ENCODE measurements at regions not wholly inside any gene's neighbourhood (a gene's known extent, or its start where the extent isn't known, plus 50 kb on each side); places are given as distances from the start of the nearest gene placed in this dataset.
"Not testable (repeated sequence)": the region's sequence is repeated elsewhere in the genome, so short reads cannot be mapped to it uniquely, and the experiment has no call there.

GRCh38 chr11:28965819-28966218 lies 857.6 kb downstream of the METTL15 start:
- no peak for DNase-seq

DNA sequence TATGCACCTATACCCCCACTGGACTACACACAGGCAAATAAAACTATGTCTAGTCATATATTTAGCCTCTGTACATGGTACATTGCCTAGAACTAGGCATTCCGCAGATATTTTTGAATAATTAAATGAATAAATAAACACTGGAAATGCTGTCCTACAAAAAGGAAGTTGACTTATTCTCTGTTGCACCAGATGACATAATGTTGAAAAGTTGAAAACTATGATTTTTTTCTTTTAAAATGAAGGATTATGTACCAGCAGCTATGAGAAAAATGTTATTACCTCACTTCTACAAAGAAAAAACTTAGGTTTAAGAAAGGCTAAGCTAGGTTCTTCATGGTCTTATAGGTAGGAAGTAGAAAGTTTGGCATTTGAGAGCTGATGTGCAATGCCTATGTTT lies 856.6 kb downstream of the METTL15 start:
- DNase-seq = no peak

DNA sequence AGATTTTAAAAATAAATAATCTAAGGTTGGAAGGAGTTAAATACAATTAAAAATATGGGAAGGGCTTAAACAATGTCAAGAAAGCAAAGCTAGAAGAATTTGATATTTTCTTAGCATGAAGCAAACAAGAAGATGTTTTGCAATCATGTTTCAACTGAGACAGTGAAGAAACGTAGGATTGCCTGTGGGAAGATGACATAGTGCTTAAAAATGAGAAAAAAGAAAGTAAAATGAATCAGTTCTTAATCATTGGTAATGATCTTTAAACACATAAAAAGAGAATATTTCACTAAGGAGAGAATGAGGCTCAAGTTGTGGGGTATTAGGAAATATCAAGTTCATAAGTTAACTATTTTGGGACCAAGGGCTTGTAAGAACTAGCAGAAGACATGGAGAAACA lies 855.0 kb downstream of the METTL15 start:
- DNase-seq = no peak

GRCh38 chr11:28962502-28962901 lies 854.3 kb downstream of the METTL15 start:
- no peak for DNase-seq

DNA sequence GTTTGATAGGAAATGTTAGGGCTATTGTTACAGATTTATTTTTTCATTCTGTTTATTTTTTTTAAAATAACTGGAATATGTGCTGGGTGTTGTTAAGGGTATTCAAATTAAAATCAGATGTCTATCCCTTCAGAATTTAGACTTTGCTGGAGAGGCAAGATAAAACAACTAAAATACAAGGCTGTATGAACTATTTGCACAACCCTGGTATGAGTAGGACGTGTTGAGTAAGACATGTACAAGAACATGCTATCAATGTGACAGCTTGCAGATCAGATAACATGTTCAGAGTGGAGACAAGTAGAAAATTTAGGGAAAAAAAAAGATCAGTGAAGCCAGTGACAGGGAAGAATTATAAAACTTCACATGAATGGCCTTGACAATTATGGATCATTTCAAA lies 853.5 kb downstream of the METTL15 start:
- DNase-seq = no peak

DNA sequence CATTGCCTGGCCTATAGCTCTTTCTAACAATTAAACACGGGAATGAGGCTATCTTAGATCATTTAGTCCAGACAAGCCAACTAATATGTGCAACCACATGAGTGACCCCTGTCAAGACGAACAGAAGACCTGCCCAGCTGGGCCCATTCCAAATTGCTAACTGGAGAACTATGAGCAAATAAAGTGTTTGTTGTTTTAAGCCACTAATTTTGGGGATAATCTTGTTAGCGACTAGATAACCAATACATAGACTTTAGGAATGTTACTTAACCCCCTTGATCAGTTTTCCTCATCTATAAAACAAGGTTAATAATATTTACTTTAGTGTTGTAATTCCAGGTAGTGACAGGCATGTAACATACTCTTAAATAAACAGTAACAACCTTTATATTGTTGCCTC lies 848.3 kb downstream of the METTL15 start:
- DNase-seq = no peak

GRCh38 chr11:28951191-28951590 lies 843.0 kb downstream of the METTL15 start:
- DNase-seq = no peak

DNA sequence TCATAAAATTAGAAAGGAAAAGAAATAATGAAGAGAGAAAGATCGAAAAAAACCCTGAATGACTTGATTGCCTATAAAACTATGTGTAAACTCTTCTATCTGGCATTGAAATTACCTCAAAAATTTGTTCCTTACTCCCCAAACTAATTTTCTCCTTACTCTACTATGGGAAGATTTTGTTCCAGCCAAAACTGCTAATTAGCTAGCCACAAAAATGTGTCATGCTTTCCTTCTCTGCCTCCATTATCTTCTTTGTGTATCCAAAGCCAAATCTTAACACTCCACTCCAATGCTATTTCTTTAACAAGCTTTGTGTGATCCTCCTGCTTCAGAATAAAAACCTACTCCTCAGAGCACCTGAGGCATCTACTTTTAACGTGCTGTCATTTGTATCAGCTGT lies 831.2 kb downstream of the METTL15 start:
- no peak for DNase-seq

GRCh38 chr11:28938091-28938490 lies 829.9 kb downstream of the METTL15 start:
- DNase-seq = no peak

GRCh38 chr11:28932940-28933339 lies 824.8 kb downstream of the METTL15 start:
- DNase-seq = no peak

DNA sequence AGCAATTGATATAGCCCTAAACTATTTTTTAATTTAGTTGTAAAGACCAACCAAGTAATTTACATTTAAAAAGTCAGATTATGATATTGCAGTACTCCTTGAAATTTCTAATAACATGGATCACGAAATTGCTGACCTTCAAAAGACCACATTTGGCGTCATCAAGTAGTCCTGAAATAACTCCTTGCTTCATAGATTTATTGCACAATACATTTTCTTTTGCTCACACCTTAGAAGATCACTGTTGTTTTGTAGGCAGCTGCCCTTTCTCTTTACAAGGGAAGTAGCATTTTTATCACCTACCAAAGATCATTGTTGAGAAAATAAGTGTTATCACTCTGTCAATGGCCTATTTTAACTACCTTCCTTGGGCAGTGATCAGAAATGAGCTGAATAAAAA lies 815.8 kb downstream of the METTL15 start:
- DNase-seq = no peak

DNA sequence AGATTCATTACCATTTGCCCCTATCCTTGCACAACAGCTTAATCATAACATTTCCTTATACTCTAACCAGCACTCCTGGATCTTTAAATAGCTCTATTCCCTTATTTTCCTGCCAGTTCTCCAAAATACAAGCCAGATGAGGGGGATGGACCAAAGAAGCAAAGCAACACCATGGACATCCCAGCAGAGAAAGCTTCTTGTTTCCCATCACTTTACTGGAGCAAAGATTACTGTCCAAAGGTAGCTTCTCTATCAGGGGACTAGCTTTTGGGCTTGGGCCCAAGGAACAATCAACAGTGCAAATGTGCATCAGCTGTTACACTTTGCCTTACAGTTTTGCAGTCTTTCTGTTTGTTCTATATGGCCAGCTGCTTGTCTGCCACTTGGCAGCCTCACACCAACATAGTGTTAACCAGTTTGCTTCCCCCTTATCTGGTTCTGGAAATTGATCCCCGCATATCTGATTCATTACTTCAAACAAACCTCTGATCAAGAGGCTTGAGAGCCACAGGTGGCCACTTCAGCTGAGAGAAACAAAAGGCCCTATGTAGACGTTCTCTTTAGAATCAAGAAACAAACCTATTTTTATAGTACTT lies 814.3 kb downstream of the METTL15 start:
- DNase-seq = no peak

DNA sequence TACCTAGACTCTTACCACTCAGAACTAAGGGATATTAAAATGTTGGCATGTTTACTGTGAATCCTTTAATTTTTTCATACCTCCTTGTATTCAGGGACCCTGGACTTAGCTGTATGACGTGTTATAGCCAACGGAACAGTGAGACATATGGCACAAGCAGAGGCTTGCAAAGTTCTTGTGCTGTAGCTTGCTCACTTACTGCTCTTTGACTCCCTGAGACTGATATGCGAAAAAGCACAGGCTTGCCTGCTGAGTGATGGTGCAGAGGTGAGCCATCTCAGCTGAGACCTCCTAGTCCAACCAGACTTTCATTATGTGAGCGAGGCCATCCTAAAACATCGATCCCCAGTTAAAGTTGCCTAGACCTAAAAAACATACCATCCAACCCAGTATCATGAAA lies 811.0 kb downstream of the METTL15 start:
- DNase-seq = no peak

GRCh38 chr11:28913883-28914282 lies 805.7 kb downstream of the METTL15 start:
- DNase-seq = no peak

DNA sequence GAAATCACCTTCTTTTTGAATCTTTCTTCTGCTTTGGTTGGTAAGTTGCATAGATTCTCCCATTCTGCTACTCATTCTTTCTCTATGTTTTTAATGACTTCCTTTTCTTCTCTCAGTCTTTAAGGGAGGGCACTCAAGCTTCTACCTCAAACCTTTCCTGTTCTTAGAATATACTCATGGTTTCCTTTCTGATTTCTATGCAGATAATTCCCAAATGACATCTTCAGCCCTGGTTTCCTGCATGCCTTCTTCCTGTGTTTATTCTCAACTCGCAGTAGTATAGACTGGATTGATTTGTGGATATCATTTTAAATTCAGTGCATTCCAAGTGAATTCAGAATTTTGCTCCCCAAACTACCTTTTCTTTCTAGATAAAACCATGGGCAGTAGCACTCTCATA lies 803.6 kb downstream of the METTL15 start:
- no peak for DNase-seq

DNA sequence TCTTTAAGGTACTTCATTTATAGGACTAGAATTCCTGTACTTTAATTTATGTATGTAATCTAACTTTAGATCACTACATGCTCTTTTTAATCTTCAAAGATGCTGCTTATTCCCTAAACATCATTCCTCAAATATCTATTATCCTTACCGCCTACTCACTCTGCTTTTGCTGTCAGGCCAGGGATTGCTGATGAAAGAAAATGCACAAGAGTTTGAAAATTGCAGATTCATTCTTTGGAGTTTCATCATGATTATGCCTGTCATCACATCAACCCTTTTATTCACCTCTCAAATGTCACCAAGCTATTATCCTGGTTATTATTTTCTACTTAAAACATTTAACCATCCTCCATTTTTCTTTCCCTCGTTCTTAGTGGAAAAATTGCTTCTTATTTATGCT lies 802.7 kb downstream of the METTL15 start:
- no peak for DNase-seq

DNA sequence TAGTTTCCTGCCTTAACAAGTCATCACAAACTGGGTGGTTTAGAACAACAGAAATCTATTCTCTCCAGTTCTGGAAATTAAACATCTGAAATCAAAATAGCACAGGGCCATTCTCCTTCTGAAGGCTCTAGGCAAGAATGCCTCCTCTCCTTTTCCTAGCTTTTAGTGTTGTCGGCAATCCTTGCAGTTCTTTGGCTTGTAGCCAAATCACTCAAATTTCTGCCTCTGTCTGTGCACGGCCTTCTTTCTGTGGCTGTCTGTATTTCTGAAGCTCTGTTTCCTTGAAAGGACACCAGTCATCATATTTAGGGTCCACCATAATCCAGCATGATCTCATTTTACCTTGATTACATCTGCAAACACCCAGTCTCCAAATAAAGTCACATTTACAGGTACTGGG lies 795.5 kb downstream of the METTL15 start:
- DNase-seq = no peak

DNA sequence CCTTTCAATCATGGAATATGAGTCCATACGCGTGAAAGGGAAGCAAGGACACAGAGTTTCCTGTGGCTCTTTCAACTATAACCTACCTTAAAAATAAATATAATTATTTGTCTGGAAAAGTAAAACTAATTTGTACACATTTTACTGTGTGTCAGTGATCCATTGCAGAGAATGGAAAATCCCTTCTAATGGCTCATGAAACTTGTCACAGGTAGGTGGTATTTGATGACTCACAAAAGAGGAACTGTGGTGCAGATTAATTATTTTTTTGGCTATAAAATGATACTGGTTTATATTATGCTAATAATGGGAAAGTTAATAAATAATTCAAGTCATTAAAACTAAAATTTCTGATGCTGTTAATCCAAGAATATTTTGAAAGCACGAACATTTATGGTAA lies 792.2 kb downstream of the METTL15 start:
- DNase-seq = no peak

- DNase-seq = no peak
Observed at GRCh38 chr11:28899706-28900105, 791.5 kb downstream of the METTL15 start.

GRCh38 chr11:28890601-28891040 lies 782.4 kb downstream of the METTL15 start:
- not testable (repeated sequence) for DNase-seq

DNA sequence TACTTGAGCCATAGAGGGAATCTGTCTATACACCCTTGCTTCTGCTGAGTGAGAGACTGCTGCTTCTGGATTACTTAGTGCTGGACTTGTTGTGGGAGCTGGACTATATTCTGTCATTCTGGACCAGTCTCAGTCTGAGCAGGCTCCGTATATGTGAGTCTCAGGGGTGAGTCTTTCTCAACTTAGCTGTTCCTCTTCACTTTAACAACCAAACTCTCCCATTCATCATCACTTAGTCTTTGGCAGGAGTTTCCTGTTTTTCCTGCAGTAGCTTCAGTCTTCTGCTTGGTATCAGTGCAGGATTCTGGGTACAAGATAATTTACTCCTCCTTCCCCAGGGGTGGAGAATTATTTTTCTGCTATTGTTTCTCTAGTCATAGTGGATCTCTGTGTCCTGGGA lies 779.5 kb downstream of the METTL15 start:
- no peak for DNase-seq

- DNase-seq = no peak
Observed at GRCh38 chr11:28879869-28880268, 771.7 kb downstream of the METTL15 start.

- no peak for DNase-seq
Observed at GRCh38 chr11:28878025-28878424, 769.8 kb downstream of the METTL15 start.

DNA sequence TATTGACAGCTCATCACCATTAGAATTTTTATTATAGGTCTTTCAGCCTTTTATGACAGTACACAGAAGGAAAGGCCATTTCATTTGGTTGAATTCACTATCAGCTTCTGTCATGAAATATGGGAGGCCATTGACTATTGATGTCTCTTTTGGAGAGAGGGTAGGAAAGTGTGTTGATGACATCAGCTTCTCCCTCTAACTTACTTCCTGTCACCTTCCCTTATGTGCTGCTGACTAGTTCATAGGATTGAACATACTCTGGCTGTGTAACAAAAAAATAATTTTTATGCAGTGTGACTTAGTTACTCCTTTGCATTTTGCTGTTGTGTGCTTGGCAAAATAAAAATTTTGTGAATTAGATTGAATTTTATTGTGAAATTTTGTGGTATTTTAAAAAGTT lies 769.2 kb downstream of the METTL15 start:
- DNase-seq = no peak

DNA sequence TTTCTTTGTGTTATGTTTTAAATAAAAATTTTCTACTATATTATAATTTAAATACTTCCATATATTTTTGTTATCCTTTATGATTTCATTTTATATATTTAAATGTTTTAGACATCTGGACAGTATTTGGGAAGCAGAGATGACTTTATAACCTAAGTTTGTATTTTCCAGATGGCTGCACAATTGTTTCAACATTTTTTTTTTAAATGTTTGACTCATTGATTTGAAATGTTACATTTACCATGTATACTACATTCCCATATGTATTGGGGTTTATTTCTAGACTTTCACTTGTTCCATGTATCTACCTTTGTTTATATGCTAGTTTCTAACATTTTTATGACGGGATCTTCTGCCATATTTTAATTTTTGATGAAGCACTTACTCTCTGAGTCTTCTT lies 766.5 kb downstream of the METTL15 start:
- DNase-seq = no peak

DNA sequence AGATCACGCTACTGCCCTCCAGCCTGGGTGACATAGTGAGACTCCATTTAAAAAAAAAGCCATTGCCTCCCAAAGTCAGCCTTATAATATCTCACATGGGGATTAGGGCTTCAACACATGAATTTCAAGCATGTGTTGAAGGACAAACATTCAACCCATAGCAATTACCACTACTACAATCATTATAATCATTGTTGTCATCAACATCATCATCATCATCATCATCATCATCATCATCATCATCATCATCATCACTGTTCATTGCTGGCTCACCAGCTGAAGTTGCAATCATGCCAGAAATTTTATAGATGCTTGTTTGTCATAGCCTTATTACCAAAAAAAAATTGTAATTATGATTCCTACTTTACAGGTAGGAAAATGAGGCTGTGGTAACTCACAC lies 762.9 kb downstream of the METTL15 start:
- DNase-seq = no peak
